ENCODE measurements at regions not wholly inside any gene's neighbourhood (a gene's known extent, or its start where the extent isn't known, plus 50 kb on each side); places are given as distances from the start of the nearest gene placed in this dataset.

GRCh38 chr5:161115941-161116340, 263.9 kb upstream of the ATP10B start:
- no peak for DNase-seq

- DNase-seq = no peak
Measured at GRCh38 chr5:161112371-161112770, 260.4 kb upstream of the ATP10B start.

- DNase-seq = no peak
Measured at GRCh38 chr5:161105525-161105924, 253.5 kb upstream of the ATP10B start.

GRCh38 chr5:161098516-161098915, 246.5 kb upstream of the ATP10B start:
- no peak for DNase-seq

- no peak for DNase-seq
Measured at GRCh38 chr5:161096581-161096980, 244.6 kb upstream of the ATP10B start.

GRCh38 chr5:161095953-161096352, 243.9 kb upstream of the ATP10B start:
- DNase-seq = no peak

- no peak for DNase-seq
Measured at GRCh38 chr5:161094411-161094810, 242.4 kb upstream of the ATP10B start.

GRCh38 chr5:161093100-161093499, 241.1 kb upstream of the ATP10B start:
- no peak for DNase-seq

GRCh38 chr5:161089569-161089968, 237.6 kb upstream of the ATP10B start:
- DNase-seq = no peak

- DNase-seq = no peak
Measured at GRCh38 chr5:161086461-161086860, 234.4 kb upstream of the ATP10B start.

GRCh38 chr5:161085056-161085455, 233.0 kb upstream of the ATP10B start:
- no peak for DNase-seq

GRCh38 chr5:161084115-161084514, 232.1 kb upstream of the ATP10B start:
- DNase-seq = no peak

- DNase-seq = no peak
Measured at GRCh38 chr5:161078793-161079192, 226.8 kb upstream of the ATP10B start.

- DNase-seq = no peak
Measured at GRCh38 chr5:161077936-161078545, 226.0 kb upstream of the ATP10B start.

- DNase-seq = no peak
Measured at GRCh38 chr5:161077496-161077895, 225.5 kb upstream of the ATP10B start.

- peak; percentile 53 for DNase-seq
Measured at GRCh38 chr5:161064781-161065180, 212.8 kb upstream of the ATP10B start.

- no peak for DNase-seq
Measured at GRCh38 chr5:161064297-161064696, 212.3 kb upstream of the ATP10B start.

- DNase-seq = no peak
Measured at GRCh38 chr5:161058781-161059180, 206.8 kb upstream of the ATP10B start.

- DNase-seq = peak; percentile 16
Measured at GRCh38 chr5:161051920-161052500, 200.0 kb upstream of the ATP10B start.

- no peak for DNase-seq
Measured at GRCh38 chr5:161047024-161047423, 195.0 kb upstream of the ATP10B start.

GRCh38 chr5:161042862-161043261, 190.9 kb upstream of the ATP10B start:
- DNase-seq = no peak

GRCh38 chr5:161042443-161042842, 190.4 kb upstream of the ATP10B start:
- DNase-seq = no peak

- DNase-seq = no peak
Measured at GRCh38 chr5:161040818-161041217, 188.8 kb upstream of the ATP10B start.

- no peak for DNase-seq
Measured at GRCh38 chr5:161036296-161036695, 184.3 kb upstream of the ATP10B start.

- DNase-seq = no peak
Measured at GRCh38 chr5:161034451-161034850, 182.4 kb upstream of the ATP10B start.
